ENCODE measurements at regions not wholly inside any gene's neighbourhood (a gene's known extent, or its start where the extent isn't known, plus 50 kb on each side); places are given as distances from the start of the nearest gene placed in this dataset.

DNA sequence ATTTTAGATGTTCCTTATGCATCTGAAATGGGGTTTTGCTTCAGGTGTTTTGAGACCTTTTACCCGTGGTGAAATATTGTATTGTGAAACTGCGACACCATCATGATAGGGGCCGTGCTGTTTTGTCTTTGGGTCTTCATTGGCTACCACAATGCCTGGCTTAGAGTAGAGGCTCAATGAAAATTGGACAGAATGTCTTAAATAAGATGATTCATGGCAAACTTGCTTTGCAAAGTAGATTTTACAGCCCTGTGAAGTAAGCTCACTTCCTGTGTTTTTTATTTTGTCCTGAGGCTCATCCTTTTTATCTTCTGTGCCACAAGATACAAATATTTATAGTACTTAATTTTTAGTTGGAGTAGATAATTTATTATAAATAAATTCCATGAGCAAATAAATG is 111.3 kb upstream of the FRMD6 start:
- TF ChIP-seq EZH2 (IDR thresholded peaks at IDR 0.05; ENCODE audit: low read length, missing control alignments), result no peak
- TF ChIP-seq, protein P1, sequence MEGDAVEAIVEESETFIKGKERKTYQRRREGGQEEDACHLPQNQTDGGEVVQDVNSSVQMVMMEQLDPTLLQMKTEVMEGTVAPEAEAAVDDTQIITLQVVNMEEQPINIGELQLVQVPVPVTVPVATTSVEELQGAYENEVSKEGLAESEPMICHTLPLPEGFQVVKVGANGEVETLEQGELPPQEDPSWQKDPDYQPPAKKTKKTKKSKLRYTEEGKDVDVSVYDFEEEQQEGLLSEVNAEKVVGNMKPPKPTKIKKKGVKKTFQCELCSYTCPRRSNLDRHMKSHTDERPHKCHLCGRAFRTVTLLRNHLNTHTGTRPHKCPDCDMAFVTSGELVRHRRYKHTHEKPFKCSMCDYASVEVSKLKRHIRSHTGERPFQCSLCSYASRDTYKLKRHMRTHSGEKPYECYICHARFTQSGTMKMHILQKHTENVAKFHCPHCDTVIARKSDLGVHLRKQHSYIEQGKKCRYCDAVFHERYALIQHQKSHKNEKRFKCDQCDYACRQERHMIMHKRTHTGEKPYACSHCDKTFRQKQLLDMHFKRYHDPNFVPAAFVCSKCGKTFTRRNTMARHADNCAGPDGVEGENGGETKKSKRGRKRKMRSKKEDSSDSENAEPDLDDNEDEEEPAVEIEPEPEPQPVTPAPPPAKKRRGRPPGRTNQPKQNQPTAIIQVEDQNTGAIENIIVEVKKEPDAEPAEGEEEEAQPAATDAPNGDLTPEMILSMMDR (conservative IDR thresholded peaks at IDR 0.05 in 1 of 2, IDR thresholded peaks at IDR 0.05 in 1 of 2; ENCODE audit: low read depth in 1 of 2, low read length in 2 of 2), result no peak
- no peaks in the 10 kb centered on the region for H3K36me3 ChIP-seq (ENCODE audit: control insufficient read depth, insufficient read depth, low read length)
- peaks cover 18% of the 10 kb centered on the region for H3K4me1 ChIP-seq (ENCODE audit: control insufficient read depth, extremely low read depth, insufficient read depth, low read length)
- H3K79me2 ChIP-seq (ENCODE audit: control insufficient read depth, insufficient read depth, low read length), result no peaks in the 10 kb centered on the region
- no peak overlapping the region for H3K9ac ChIP-seq (ENCODE audit: insufficient read depth, low read length)
- H4K20me1 ChIP-seq (ENCODE audit: control insufficient read depth, extremely low read depth, insufficient read depth, low read length), result no peaks in the 10 kb centered on the region
- no peaks in the 10 kb centered on the region for H3K27me3 ChIP-seq (ENCODE audit: control insufficient read depth, insufficient read depth, low read length)
- DNase-seq (ENCODE audit: low read depth in 2 of 2), result peak in 1 of 2 donors; percentile 42
- peak overlapping the region; percentile 76 for H3K4me2 ChIP-seq (ENCODE audit: extremely low read depth, insufficient read depth, low read length)
- H3K9me3 ChIP-seq (ENCODE audit: control insufficient read depth, insufficient read depth, low read depth, low read length), result no peaks in the 10 kb centered on the region
- H2AFZ ChIP-seq (ENCODE audit: low read length), result no peak overlapping the region
- peak overlapping the region; percentile 62 for H3K27ac ChIP-seq (ENCODE audit: insufficient read depth, low read length)
- no peak overlapping the region for H3K4me3 ChIP-seq (replicated peaks in 1 of 4; ENCODE audit: control extremely low read depth in 1 of 4, insufficient read depth in 1 of 4, low read depth in 3 of 4, low read length in 4 of 4)

DNA sequence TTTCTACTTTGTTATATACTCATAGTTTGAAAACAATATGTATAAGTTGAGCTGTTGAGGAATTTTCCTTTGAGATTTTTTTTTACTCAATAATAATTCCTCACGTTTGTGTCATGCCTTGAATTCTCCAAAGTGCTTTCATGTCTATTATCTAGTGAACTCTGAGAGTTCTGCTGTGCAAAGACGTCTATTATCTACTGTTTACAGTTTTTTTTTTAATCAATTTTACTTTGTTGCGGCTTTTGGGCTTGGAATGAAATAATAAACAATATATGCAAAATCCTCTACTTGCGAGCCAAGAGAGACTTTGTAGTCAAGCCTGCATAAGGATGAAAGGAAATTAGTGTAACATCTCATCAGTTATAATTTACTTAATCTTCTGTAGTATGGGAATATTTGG is 107.2 kb upstream of the FRMD6 start:
- H3K9ac ChIP-seq (ENCODE audit: insufficient read depth, low read length), result no peak overlapping the region
- H3K27me3 ChIP-seq (ENCODE audit: control insufficient read depth, insufficient read depth, low read length), result no peaks in the 10 kb centered on the region
- DNase-seq (ENCODE audit: low read depth in 2 of 2), result peak in 1 of 2 donors; percentile 52
- no peaks in the 10 kb centered on the region for H3K79me2 ChIP-seq (ENCODE audit: control insufficient read depth, insufficient read depth, low read length)
- TF ChIP-seq, protein P1 (conservative IDR thresholded peaks at IDR 0.05 in 1 of 2, IDR thresholded peaks at IDR 0.05 in 1 of 2; ENCODE audit: low read depth in 1 of 2, low read length in 2 of 2), result no peak
- no peak for TF ChIP-seq EZH2 (IDR thresholded peaks at IDR 0.05; ENCODE audit: low read length, missing control alignments)
- H4K20me1 ChIP-seq (ENCODE audit: control insufficient read depth, extremely low read depth, insufficient read depth, low read length), result no peaks in the 10 kb centered on the region
- no peak overlapping the region for H3K4me3 ChIP-seq (replicated peaks in 1 of 4; ENCODE audit: control extremely low read depth in 1 of 4, insufficient read depth in 1 of 4, low read depth in 3 of 4, low read length in 4 of 4)
- peak overlapping the region; percentile 32 for H3K4me2 ChIP-seq (ENCODE audit: extremely low read depth, insufficient read depth, low read length)
- no peak overlapping the region for H2AFZ ChIP-seq (ENCODE audit: low read length)
- H3K9me3 ChIP-seq (ENCODE audit: control insufficient read depth, insufficient read depth, low read depth, low read length), result no peaks in the 10 kb centered on the region
- H3K4me1 ChIP-seq (ENCODE audit: control insufficient read depth, extremely low read depth, insufficient read depth, low read length), result peaks cover 30% of the 10 kb centered on the region
- no peak overlapping the region for H3K27ac ChIP-seq (ENCODE audit: insufficient read depth, low read length)
- no peaks in the 10 kb centered on the region for H3K36me3 ChIP-seq (ENCODE audit: control insufficient read depth, insufficient read depth, low read length)

DNA sequence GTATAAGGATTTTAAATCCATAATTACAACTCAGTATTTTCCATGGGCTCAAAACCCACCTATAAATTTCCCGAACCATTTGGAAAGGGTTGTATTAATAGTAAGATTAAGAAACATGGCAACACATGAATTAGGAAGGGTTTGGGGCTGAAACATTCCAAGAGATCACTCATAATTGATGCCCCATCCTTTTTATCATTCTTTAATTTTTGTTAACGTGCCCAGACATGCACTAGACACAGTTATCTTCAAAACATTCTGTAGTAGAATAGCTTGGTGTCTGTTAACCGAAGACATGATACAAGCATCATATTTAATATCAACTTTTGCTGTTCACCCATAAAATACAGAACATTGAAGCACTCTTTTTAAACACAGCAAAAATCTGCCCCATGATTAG is 106.8 kb upstream of the FRMD6 start:
- H3K4me3 ChIP-seq (replicated peaks in 1 of 4; ENCODE audit: control extremely low read depth in 1 of 4, insufficient read depth in 1 of 4, low read depth in 3 of 4, low read length in 4 of 4), result no peak overlapping the region
- no peaks in the 10 kb centered on the region for H3K27me3 ChIP-seq (ENCODE audit: control insufficient read depth, insufficient read depth, low read length)
- H3K9ac ChIP-seq (ENCODE audit: insufficient read depth, low read length), result no peak overlapping the region
- no peak overlapping the region for H3K27ac ChIP-seq (ENCODE audit: insufficient read depth, low read length)
- no peak for DNase-seq (ENCODE audit: low read depth in 2 of 2)
- H4K20me1 ChIP-seq (ENCODE audit: control insufficient read depth, extremely low read depth, insufficient read depth, low read length), result no peaks in the 10 kb centered on the region
- H3K9me3 ChIP-seq (ENCODE audit: control insufficient read depth, insufficient read depth, low read depth, low read length), result no peaks in the 10 kb centered on the region
- TF ChIP-seq EZH2 (IDR thresholded peaks at IDR 0.05; ENCODE audit: low read length, missing control alignments), result no peak
- TF ChIP-seq, protein P1 (conservative IDR thresholded peaks at IDR 0.05 in 1 of 2, IDR thresholded peaks at IDR 0.05 in 1 of 2; ENCODE audit: low read depth in 1 of 2, low read length in 2 of 2), result no peak
- no peak overlapping the region for H3K4me2 ChIP-seq (ENCODE audit: extremely low read depth, insufficient read depth, low read length)
- no peaks in the 10 kb centered on the region for H3K79me2 ChIP-seq (ENCODE audit: control insufficient read depth, insufficient read depth, low read length)
- H3K36me3 ChIP-seq (ENCODE audit: control insufficient read depth, insufficient read depth, low read length), result no peaks in the 10 kb centered on the region
- peaks cover 26% of the 10 kb centered on the region for H3K4me1 ChIP-seq (ENCODE audit: control insufficient read depth, extremely low read depth, insufficient read depth, low read length)
- no peak overlapping the region for H2AFZ ChIP-seq (ENCODE audit: low read length)

Measured in fibroblast of lung (primary cell).